ENCODE measurements at regions not wholly inside any gene's neighbourhood (a gene's known extent, or its start where the extent isn't known, plus 50 kb on each side); places are given as distances from the start of the nearest gene placed in this dataset.

- H3K4me3 ChIP-seq (ENCODE audit: low read depth, low read length): no peak overlapping the region
- DNase-seq (ENCODE audit: low read depth): peak; percentile 44
- no peak for TF ChIP-seq CTCF (IDR thresholded peaks at IDR 0.05; ENCODE audit: insufficient read depth, low read depth, low read length, missing control alignments)
Measured at GRCh38 chr6:55651015-55651414, 72.0 kb upstream of the HMGCLL1 start.

- H3K4me3 ChIP-seq (ENCODE audit: low read depth, low read length): no peak overlapping the region
- TF ChIP-seq CTCF (IDR thresholded peaks at IDR 0.05; ENCODE audit: insufficient read depth, low read depth, low read length, missing control alignments): no peak
- DNase-seq (ENCODE audit: low read depth): no peak
Measured at GRCh38 chr6:55643861-55644260, 64.9 kb upstream of the HMGCLL1 start.

GRCh38 chr6:55642366-55642765, 63.4 kb upstream of the HMGCLL1 start:
- H3K4me3 ChIP-seq (ENCODE audit: low read depth, low read length): no peak overlapping the region
- no peak for DNase-seq (ENCODE audit: low read depth)
- no peak for TF ChIP-seq CTCF (IDR thresholded peaks at IDR 0.05; ENCODE audit: insufficient read depth, low read depth, low read length, missing control alignments)

- no peak for DNase-seq (ENCODE audit: low read depth)
- TF ChIP-seq CTCF (IDR thresholded peaks at IDR 0.05; ENCODE audit: insufficient read depth, low read depth, low read length, missing control alignments): no peak
- no peak overlapping the region for H3K4me3 ChIP-seq (ENCODE audit: low read depth, low read length)
Measured at GRCh38 chr6:55636406-55637102, 57.6 kb upstream of the HMGCLL1 start.

- no peak for TF ChIP-seq CTCF (IDR thresholded peaks at IDR 0.05; ENCODE audit: insufficient read depth, low read depth, low read length, missing control alignments)
- H3K4me3 ChIP-seq (ENCODE audit: low read depth, low read length): no peak overlapping the region
- no peak for DNase-seq (ENCODE audit: low read depth)
Measured at GRCh38 chr6:55633471-55633870, 54.5 kb upstream of the HMGCLL1 start.

- TF ChIP-seq CTCF (IDR thresholded peaks at IDR 0.05; ENCODE audit: insufficient read depth, low read depth, low read length, missing control alignments): no peak
- no peak for DNase-seq (ENCODE audit: low read depth)
- H3K4me3 ChIP-seq (ENCODE audit: low read depth, low read length): no peak overlapping the region
Measured at GRCh38 chr6:55632953-55633352, 54.0 kb upstream of the HMGCLL1 start.
